AG10803 (cell line): ENCODE measurements at regions not wholly inside any gene's neighbourhood (a gene's known extent, or its start where the extent isn't known, plus 50 kb on each side); places are given as distances from the start of the nearest gene placed in this dataset.

ENCODE experiments used
- DNase-seq: peaks from one replicate; pipeline ENCODE4 v3.0.0; 2010; ENCODE audit warnings: low read depth
- H3K4me3 ChIP-seq: 2 replicates; pipeline ENCODE4 v1.5.1; 2011; ENCODE audit warnings: mild to moderate bottlenecking, low read length, control low read depth
- TF ChIP-seq, protein P1 (sequence below): conservative IDR thresholded peaks from 2 replicates; pipeline ENCODE4 v1.5.1; 2011; ENCODE audit warnings: mild to moderate bottlenecking, low read length, control low read depth, inconsistent platforms

DNA sequence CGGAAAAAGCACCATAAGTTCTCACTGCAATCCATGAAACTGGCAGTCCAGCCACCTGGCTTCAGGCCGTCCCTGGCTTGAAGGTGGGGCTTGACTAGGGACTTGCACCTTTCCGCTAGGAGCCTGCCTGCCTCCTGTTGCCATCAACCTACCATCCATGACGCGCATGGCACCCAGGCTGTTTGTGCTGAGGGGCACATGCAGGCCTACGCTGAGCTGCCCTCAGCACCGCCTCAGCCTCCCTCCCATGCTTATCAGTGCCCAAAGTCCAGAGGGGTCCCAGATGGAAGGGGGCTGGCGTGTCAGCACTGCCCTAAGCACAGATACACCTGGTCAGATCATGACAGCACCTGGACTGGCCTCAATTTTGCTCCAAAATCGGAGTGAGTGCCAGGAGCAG, 190.2 kb upstream of the LYPLAL1 start:
- TF ChIP-seq, protein P1, sequence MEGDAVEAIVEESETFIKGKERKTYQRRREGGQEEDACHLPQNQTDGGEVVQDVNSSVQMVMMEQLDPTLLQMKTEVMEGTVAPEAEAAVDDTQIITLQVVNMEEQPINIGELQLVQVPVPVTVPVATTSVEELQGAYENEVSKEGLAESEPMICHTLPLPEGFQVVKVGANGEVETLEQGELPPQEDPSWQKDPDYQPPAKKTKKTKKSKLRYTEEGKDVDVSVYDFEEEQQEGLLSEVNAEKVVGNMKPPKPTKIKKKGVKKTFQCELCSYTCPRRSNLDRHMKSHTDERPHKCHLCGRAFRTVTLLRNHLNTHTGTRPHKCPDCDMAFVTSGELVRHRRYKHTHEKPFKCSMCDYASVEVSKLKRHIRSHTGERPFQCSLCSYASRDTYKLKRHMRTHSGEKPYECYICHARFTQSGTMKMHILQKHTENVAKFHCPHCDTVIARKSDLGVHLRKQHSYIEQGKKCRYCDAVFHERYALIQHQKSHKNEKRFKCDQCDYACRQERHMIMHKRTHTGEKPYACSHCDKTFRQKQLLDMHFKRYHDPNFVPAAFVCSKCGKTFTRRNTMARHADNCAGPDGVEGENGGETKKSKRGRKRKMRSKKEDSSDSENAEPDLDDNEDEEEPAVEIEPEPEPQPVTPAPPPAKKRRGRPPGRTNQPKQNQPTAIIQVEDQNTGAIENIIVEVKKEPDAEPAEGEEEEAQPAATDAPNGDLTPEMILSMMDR: no peak
- no peak overlapping the region for H3K4me3 ChIP-seq
- no peak for DNase-seq

GRCh38 chr1:218983848-218984247, 189.8 kb upstream of the LYPLAL1 start:
- TF ChIP-seq, protein P1: no peak
- no peak for DNase-seq
- no peak overlapping the region for H3K4me3 ChIP-seq

GRCh38 chr1:218985424-218985984, 188.2 kb upstream of the LYPLAL1 start:
- no peak for DNase-seq
- no peak overlapping the region for H3K4me3 ChIP-seq
- TF ChIP-seq, protein P1: no peak

- no peak overlapping the region for H3K4me3 ChIP-seq
- TF ChIP-seq, protein P1: no peak
- DNase-seq: no peak
These were observed 186.9 kb upstream of the LYPLAL1 start for GRCh38 chr1:218986816-218987215.

DNA sequence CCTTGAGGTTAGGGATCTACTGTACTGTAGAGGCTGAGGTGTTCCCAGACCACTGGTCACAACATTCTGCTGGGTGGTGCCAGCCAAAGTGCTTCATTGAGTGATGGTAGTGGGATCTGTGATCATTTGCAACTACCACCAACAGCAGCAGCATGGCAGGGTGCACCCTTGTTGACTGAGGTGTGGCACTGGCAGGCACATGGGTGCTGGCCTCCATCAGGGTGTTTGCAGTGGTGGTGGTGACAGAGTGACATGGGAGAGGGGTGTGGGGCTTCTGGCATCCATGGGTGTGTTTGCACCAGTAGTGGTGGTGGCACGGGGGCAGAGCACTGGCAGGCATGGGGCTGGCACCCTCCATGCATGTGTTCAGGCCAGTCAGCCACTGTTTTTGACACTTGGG, 183.7 kb upstream of the LYPLAL1 start:
- no peak overlapping the region for H3K4me3 ChIP-seq
- TF ChIP-seq, protein P1: no peak
- DNase-seq: no peak

DNA sequence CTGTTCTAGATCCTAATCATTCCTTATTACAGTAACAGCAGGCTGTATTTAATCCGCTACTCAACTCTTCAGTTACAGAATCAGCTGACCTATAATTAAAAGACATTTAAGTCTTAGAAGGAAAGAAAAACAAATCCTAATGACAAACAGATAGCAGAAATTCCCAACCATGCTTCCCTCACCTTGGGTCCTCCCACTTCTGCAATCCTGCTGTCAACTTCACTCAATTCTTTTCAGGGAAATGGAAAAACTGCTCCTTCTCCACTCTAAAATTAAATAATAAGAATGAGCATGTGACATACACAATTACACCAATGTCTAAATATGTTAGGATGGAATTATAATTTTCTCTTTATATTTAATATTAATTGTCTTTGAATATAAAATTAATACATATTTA, 182.6 kb upstream of the LYPLAL1 start:
- TF ChIP-seq, protein P1: no peak
- H3K4me3 ChIP-seq: no peak overlapping the region
- DNase-seq: no peak

DNA sequence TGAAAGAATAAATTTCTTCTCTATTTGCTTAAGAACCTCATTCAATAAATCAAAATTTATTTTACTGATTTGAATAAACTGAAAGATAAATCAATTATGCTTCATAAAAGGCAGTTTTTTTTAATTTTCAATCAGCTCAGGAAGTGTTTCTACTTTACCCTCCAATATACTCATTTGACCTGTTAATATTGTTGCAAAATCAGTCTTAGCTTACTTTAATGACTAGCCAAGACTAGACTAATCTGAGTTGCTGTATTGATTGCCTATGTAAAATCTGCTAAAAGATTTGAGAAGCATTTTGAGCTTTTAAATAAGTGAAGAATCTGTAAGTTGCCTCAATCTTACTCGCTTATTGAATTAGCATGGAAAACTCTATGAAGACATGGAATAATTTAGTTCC, 179.1 kb upstream of the LYPLAL1 start:
- TF ChIP-seq, protein P1: no peak
- DNase-seq: no peak
- no peak overlapping the region for H3K4me3 ChIP-seq
